OCI-LY7 (cell line): ENCODE measurements at regions not wholly inside any gene's neighbourhood (a gene's known extent, or its start where the extent isn't known, plus 50 kb on each side); places are given as distances from the start of the nearest gene placed in this dataset.

Experiments used
- BruUV-seq: library from RNA; stranded (reverse); fragments of 400-500 nt; replicated peaks from 2 replicates; lab custom pipeline; 2021; lab: Mats Ljungman, UMichigan
- CTCF ChIA-PET: fragments of 300-600 bp; sonication (Branson Sonifier 250); formaldehyde crosslinking; loops from one replicate; lab custom pipeline; 2022; ENCODE audit warnings: antibody characterized with exemption; ENCODE audit not compliant: unreplicated experiment; lab: Charles Lee
- POLR2A ChIA-PET: fragments of 300-600 bp; sonication (Branson Sonifier 250); formaldehyde crosslinking; loops from one replicate; lab custom pipeline; 2022; ENCODE audit warnings: antibody characterized with exemption; lab: Charles Lee
- DNase-seq: peaks from one replicate; pipeline ENCODE4 v3.0.0-alpha.2; 2015; ENCODE audit warnings: low spot score
- H2AFZ ChIP-seq: fragments of 200-600 bp; sonication (generic), shearing (Covaris generic); 2 replicates; pipeline ENCODE4 v1.6.1; 2014; ENCODE audit warnings: mild to moderate bottlenecking, antibody characterized with exemption, low read length, moderate library complexity
- H3K27ac ChIP-seq: fragments of 200-600 bp; sonication (generic); 2 replicates; pipeline ENCODE4 v1.5.1; 2014; ENCODE audit warnings: mixed run types, low read depth, mild to moderate bottlenecking, moderate library complexity, low read length, inconsistent platforms; ENCODE audit not compliant: poor library complexity, severe bottlenecking
- H3K36me3 ChIP-seq: fragments of 200-600 bp; sonication (generic); 2 replicates; pipeline ENCODE4 v1.6.1; 2014; ENCODE audit warnings: mild to moderate bottlenecking, antibody characterized with exemption, low read length, moderate library complexity, mixed read lengths; ENCODE audit not compliant: insufficient read depth
- H3K4me1 ChIP-seq: fragments of 200-600 bp; sonication (generic); 2 replicates; pipeline ENCODE4 v1.5.1; 2014; ENCODE audit warnings: mild to moderate bottlenecking, low read length; ENCODE audit not compliant: insufficient read depth, poor library complexity, severe bottlenecking
- H3K4me2 ChIP-seq: fragments of 200-600 bp; sonication (generic); 2 replicates; pipeline ENCODE4 v1.6.1; 2014; ENCODE audit warnings: mild to moderate bottlenecking, low read length
- H3K4me3 ChIP-seq: fragments of 200-600 bp; sonication (generic); 2 replicates; pipeline ENCODE4 v1.5.1; 2014; ENCODE audit warnings: mild to moderate bottlenecking, low read depth, low read length; ENCODE audit not compliant: poor library complexity, severe bottlenecking
- H3K79me2 ChIP-seq: fragments of 200-600 bp; sonication (generic); 2 replicates; pipeline ENCODE4 v1.6.1; 2016; ENCODE audit warnings: low read depth, mild to moderate bottlenecking, low read length, moderate library complexity, mixed read lengths; ENCODE audit not compliant: insufficient read depth
- H3K9me2 ChIP-seq: fragments of 200-600 bp; sonication (generic); 2 replicates; pipeline ENCODE4 v1.6.1; 2016; ENCODE audit warnings: mild to moderate bottlenecking, low read length, mixed read lengths; ENCODE audit not compliant: insufficient read depth
- H3K9me3 ChIP-seq: fragments of 200-600 bp; sonication (generic); 2 replicates; pipeline ENCODE4 v1.6.1; 2014; ENCODE audit warnings: mild to moderate bottlenecking, mixed run types, low read length, mixed read lengths
- H4K20me1 ChIP-seq: fragments of 200-600 bp; sonication (generic); 2 replicates; pipeline ENCODE4 v1.6.1; 2014; ENCODE audit warnings: mild to moderate bottlenecking, antibody characterized with exemption, low read length, moderate library complexity, mixed read lengths; ENCODE audit not compliant: insufficient read depth
- CTCF ChIP-seq: fragments of 200-600 bp; sonication (generic); conservative IDR thresholded peaks from 2 replicates; pipeline ENCODE4 v1.5.1; 2014; ENCODE audit warnings: mild to moderate bottlenecking, antibody characterized with exemption, low read length, moderate library complexity, mixed read lengths
- EZH2phosphoT487 ChIP-seq: fragments of 200-600 bp; sonication (generic); IDR thresholded peaks from 2 replicates; pipeline ENCODE4 v1.6.1; 2018; ENCODE audit warnings: low read depth, borderline replicate concordance, mild to moderate bottlenecking, mixed run types, antibody characterized with exemption, low read length, moderate library complexity, mixed read lengths
- intact Hi-C: fragments of 100-400 bp; cut with micrococcal nuclease; formaldehyde crosslinking; loops from one replicate; pipeline ENCODE4 v1.10.0; 2022; ENCODE audit not compliant: unreplicated experiment

GRCh38 chrX:148443216-148443615 lies 57.2 kb upstream of the AFF2 start:
- TF ChIP-seq EZH2phosphoT487: no peak
- no peak for TF ChIP-seq CTCF
- H3K9me2 ChIP-seq: no peaks in the 10 kb centered on the region
- CTCF ChIA-PET: no interaction called here
- no peak overlapping the region for H3K27ac ChIP-seq
- BruUV-seq: no TSS peak
- H3K36me3 ChIP-seq: no peaks in the 10 kb centered on the region
- H3K79me2 ChIP-seq: no peaks in the 10 kb centered on the region
- intact Hi-C loops: no loop called here
- H3K4me2 ChIP-seq: no peak overlapping the region
- POLR2A ChIA-PET: no interaction called here
- H3K4me3 ChIP-seq: no peak overlapping the region
- peaks cover 21% of the 10 kb centered on the region for H3K4me1 ChIP-seq
- no peak overlapping the region for H2AFZ ChIP-seq
- no peaks in the 10 kb centered on the region for H3K9me3 ChIP-seq
- DNase-seq: no peak
- no peaks in the 10 kb centered on the region for H4K20me1 ChIP-seq

- no peaks in the 10 kb centered on the region for H4K20me1 ChIP-seq
- DNase-seq: no peak
- H3K27ac ChIP-seq: no peak overlapping the region
- BruUV-seq: no TSS peak
- H3K9me2 ChIP-seq: no peaks in the 10 kb centered on the region
- peak overlapping the region; percentile 29 for H3K4me3 ChIP-seq
- H3K4me1 ChIP-seq: peaks cover 15% of the 10 kb centered on the region
- H2AFZ ChIP-seq: peak overlapping the region; percentile 91
- 0 out of 2 replicates have a peak, but pooled peaks cover 4% of the 10 kb centered on the region for H3K9me3 ChIP-seq
- ChIA-PET CTCF (no interaction called here), POLR2A (interaction anchor here (1.1 kb wide), 1 partner anchor 13 kb away, joined by 4 read pairs; no protein-coding TSS in a partner anchor)
- no peaks in the 10 kb centered on the region for H3K79me2 ChIP-seq
- TF ChIP-seq CTCF: no peak
- TF ChIP-seq EZH2phosphoT487: no peak
- no peaks in the 10 kb centered on the region for H3K36me3 ChIP-seq
- peak overlapping the region; percentile 58 for H3K4me2 ChIP-seq
- intact Hi-C loops: no loop called here
Measured at GRCh38 chrX:148448686-148449085, 51.7 kb upstream of the AFF2 start.
